NCI-H460 (cell line): ENCODE measurements at regions not wholly inside any gene's neighbourhood (a gene's known extent, or its start where the extent isn't known, plus 50 kb on each side); places are given as distances from the start of the nearest gene placed in this dataset.
"Not testable (repeated sequence)": the region's sequence is repeated elsewhere in the genome, so short reads cannot be mapped to it uniquely, and the experiment has no call there.

Source experiments
- DNase-seq: peaks from one replicate; pipeline ENCODE4 v3.0.0-alpha.2; 2016; ENCODE audit warnings: low read depth; ENCODE audit errors: extremely low read depth

- DNase-seq, result no peak
Observed at GRCh38 chr10:119996944-119997343, 104.4 kb downstream of the SEC23IP start.

DNA sequence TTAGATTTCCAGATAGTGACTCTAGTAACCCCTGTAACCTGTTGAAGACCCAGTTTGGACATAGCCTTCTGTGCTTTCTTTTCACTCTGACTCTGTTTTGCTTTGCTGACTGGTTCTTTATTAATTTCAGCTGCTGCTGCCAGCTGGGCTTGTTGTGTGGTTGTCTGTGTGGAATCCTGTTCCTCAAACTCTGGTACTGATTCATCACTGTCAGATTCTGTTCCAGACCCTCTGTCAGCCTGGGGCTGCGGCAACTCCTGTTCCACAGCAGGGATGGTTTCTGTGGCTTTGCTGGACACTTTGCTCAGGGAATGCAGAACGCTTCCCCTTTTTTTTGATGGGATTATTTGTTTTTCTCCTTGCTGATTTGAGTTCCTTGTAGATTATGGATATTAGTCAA is 104.9 kb downstream of the SEC23IP start:
- DNase-seq, result no peak

DNA sequence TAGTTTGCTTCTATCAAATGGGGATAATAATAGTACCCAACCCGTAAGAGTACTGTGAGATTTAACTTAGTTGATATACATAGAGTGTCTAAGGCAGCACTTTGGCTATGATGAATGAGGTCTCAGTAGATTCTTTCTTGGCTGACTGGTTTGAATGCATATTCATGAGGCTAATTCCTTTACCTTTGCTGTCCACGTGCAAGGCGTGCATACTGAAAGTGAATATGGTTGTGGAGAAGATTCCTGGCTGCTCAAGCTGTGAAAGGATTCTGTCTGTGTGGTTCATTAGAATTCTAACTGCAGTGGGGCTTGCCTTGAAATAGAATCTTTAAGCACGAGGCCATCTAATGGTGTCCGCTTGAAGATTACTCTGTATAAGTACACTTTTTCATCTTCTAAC is 110.3 kb downstream of the SEC23IP start:
- DNase-seq, result no peak

DNA sequence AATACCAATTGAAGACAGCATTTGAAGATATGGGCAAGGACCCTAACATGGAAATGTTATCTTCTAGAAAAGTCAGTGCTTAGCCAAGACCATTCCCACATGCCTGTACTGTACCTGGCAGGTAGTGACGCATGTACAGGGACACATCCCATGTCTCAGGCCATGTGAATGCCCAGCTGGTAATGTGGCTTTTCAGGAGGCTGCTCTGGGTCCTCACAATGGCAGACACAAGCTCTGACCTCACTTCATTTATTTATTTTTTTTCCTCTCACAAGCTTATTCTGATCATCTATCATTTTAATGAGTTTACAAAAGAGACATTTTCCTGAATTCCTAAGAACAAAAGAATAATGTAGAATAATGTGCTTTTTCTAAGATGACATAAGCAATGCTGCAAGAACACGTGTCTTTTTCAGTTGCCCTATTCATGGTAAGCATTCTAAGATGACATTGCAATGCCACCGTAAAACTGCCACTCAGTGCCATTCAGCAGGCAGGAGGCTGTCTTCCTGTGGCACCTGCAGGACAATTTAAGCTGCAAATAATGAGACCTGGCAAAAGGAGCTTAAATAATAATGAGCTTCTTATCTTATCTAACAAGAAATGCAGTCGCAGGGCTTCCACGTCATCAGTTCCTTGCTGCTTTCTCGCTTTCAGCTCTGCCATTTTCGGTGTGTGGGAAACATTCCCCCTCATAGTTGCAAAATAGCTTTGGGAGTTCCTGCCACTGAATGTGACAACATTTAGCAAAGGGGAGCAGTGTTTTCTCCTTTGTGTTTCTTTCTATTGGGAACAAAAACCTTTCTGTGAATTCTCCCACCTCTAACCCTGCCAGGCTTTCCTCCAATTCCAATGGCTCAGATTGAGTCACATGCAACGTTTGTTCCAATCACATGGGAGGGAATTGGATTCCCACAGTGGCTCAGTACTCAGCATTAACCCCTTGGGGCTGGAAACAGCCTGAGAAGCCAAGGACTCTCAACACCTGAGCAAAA is 113.0 kb downstream of the SEC23IP start:
- no peak for DNase-seq

DNA sequence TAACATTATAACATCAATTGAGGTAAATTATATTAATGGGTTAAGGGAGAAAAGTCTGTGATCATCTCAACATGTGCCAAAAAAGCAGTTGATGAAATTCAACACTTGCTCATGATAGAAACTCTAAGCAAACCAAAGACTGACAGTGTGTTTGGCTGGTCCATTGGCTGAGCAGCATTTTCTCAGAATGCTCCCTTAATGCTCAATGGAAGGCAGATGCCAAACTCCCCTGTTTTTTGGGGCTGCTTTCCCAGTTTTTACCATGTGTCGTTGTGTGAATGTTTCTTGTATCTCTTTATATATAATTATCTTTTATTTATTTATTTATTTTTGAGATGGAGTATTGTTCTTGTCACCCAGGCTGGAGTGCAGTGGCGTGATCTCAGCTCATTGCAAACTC is 114.7 kb downstream of the SEC23IP start:
- DNase-seq, result no peak

GRCh38 chr10:120011359-120012130 is 119.0 kb downstream of the SEC23IP start:
- no peak for DNase-seq

- DNase-seq, result no peak
Observed at GRCh38 chr10:120012131-120012400, 119.5 kb downstream of the SEC23IP start.

- no peak for DNase-seq
Observed at GRCh38 chr10:120012566-120012965, 120.0 kb downstream of the SEC23IP start.

GRCh38 chr10:120014031-120014430 is 121.5 kb downstream of the SEC23IP start:
- DNase-seq, result no peak

DNA sequence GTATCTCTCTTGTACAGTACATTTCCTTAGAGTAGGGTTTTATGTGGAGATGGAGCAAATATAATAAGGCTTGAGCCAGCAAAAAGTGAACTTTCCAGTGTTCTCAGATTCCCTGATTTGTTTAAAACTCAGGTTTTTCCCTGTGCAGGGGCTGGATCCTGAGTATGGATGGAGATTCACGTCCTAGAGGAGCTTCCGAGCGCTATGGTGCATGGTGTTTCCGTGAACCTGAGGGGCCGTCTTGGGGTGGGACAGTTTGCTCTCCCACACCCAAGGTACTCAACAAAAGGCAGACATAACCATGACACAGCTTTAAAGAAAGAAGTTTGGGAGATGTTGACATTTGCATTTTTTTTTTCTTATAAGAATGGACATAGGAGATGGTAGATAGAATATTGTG is 122.5 kb downstream of the SEC23IP start:
- DNase-seq, result no peak

GRCh38 chr10:120016906-120017305 is 124.4 kb downstream of the SEC23IP start:
- DNase-seq, result no peak

- DNase-seq, result no peak
Observed at GRCh38 chr10:120017733-120018417, 125.3 kb downstream of the SEC23IP start.

DNA sequence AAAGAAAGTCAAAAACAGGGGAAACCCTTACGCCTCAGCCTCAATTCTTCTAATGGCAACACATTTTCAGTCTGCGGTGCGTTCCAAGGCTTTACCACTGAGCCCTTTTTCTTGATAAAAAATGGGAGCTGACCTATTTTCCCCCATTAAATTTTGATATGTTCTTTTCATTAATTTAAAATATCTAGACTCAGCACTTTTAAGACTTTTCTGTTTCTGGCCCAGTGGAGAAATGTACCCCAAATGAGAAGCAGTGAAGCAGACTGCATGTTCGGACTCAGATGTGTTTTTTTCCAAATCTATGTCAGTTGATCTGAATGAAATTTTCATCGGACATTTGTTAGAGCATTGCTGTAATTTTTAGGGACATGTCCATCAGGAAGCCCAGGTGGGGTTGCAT is 126.2 kb downstream of the SEC23IP start:
- DNase-seq, result no peak

DNA sequence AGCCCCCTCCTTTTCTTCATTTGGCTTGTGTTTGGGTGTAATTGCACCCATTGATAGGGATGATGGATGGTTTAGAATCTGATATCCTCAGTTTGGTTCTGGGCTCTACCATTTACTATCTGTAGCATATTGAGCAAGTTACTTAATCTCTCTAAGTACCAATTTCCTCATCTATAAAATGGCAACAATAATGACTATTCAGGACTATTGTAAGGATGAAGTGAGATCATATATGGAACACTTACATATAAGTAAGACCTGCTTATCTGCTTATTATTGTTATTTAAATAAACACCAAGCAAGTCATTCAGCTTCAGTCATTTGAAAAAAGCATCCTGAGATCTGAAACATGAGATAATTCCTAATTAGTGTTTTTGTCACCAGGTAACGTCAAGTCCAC is 127.0 kb downstream of the SEC23IP start:
- DNase-seq, result no peak

GRCh38 chr10:120022357-120022756 is 129.8 kb downstream of the SEC23IP start:
- no peak for DNase-seq

- DNase-seq, result no peak
Observed at GRCh38 chr10:120034236-120034635, 141.7 kb downstream of the SEC23IP start.

DNA sequence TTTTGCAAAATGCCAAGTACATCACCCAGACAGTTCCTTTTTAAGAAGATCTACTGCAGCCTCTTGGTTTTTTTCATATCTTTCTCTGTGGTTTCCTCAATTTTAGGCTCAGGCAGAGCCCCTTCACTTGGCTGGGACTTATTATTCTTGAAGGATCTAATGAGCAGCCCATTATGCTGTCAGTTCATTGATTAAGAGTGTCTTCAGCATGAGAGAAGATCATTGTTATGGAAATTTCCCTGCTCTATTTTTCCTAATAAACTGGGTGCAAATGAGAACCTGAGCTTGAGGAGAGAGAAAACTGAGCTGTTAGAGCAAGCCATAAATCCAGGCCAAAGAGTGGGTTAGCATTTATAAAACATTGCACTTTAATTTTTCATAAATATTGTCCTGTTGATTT is 146.5 kb downstream of the SEC23IP start:
- no peak for DNase-seq

DNA sequence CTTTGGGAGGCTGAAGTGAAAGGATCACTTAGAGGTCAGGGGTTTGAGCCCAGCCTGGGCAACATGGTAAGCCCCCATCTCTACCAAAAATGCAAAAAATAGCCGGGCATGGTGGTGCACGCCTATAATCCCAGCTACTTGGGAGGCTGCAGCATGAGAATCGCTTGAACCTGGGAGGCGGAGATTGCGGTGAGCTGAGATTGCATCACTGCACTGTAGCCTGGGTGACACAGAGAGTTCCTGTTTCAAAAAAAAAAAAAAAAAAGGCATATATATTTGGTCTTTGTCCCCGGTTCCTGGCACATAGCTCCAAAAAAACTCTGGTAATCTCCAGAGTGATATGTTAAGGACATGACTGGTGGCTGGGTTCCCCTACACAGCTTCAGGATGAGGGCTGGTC is 147.3 kb downstream of the SEC23IP start:
- no peak for DNase-seq

DNA sequence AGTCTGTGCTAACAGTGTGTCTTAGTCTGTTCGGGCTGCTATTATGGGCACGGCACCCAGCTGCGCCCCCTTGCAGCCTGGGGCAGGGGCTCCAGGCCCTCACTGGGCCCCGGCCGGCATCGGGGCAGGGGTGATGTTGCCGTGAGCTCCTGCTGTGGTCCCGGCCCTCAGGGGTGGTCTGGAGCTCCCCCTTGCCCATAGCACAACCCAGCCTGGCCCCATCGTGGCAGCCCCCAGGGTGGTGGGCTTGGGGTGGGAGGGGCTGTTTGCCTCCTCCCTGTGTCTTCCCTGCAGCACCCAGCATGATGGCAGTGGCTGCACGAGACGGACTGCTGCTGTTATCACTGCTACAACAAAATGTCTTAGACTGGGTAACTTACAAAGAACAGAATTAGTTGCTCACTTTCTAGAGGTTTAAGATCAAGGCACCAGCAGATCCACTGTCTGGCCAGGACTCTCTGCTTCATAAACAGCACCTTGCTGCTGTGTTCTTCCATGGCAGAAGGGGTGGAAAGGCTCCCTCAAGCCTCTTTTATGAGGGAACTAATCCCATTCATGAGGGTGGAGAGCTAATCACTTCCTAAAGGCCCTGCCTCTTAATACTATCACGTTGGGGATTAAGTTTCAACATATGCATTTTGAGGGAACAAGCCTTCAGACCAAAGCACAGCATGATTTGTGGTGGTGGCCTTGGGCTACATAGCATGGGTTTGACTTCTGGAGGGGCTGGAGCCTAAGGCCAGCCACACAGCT is 149.5 kb downstream of the SEC23IP start:
- DNase-seq, result no peak

DNA sequence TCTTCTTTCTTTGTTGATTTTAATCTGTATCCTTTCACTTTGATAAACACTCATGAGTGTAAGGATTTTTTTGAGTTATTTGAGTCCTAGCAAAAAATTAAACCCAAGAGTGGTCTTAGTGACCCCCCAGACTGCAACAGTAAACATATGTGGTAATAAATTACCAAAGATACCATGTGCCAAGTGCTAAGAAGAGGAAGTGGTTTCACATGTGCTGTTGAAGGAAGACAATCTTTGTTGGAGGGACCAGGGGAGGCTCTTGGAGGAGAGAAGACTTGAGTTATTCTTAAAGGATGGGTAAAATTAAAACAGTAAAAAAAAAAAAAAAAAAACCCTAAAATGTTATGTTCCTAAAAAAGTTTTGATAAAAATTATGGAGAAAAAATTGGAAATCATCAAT is 150.2 kb downstream of the SEC23IP start:
- no peak for DNase-seq

GRCh38 chr10:120047373-120047772 is 154.8 kb downstream of the SEC23IP start:
- DNase-seq, result not testable (repeated sequence)
